Cardiac muscle cell (in vitro differentiated cells and primary cell): ENCODE measurements at regions not wholly inside any gene's neighbourhood (a gene's known extent, or its start where the extent isn't known, plus 50 kb on each side); places are given as distances from the start of the nearest gene placed in this dataset.

ENCODE experiments used
- DNase-seq, 2 donors: peaks; one replicate each; pipeline versions ENCODE4 v3.0.0 to v3.0.0-alpha.2; 2010 to 2017; ENCODE audit warnings: low read depth in 1 of 2, low spot score in 1 of 2
- H3K27ac ChIP-seq: fragments of 200-600 bp; sonication (generic); 2 replicates; pipeline ENCODE4 v1.5.1; 2016
- H3K27me3 ChIP-seq: fragments of 200-600 bp; sonication (generic); 2 replicates; pipeline ENCODE4 v1.6.0; 2016; ENCODE audit warnings: control low read depth
- H3K36me3 ChIP-seq: fragments of 200-600 bp; sonication (generic); 2 replicates; pipeline ENCODE4 v1.5.1; 2016; ENCODE audit warnings: control low read depth
- H3K4me1 ChIP-seq: fragments of 200-600 bp; sonication (generic); 2 replicates; pipeline ENCODE4 v1.8.1; 2017; ENCODE audit warnings: low read depth, mild to moderate bottlenecking, mixed run types
- H3K4me3 ChIP-seq: fragments of 200-600 bp; sonication (generic); 2 replicates; pipeline ENCODE4 v1.5.1; 2016; ENCODE audit warnings: mild to moderate bottlenecking
- H3K9me3 ChIP-seq: fragments of 200-600 bp; sonication (generic); 2 replicates; pipeline ENCODE4 v1.5.1; 2017; ENCODE audit warnings: low read depth, mild to moderate bottlenecking, control low read depth
- CTCF ChIP-seq: IDR thresholded peaks from 2 replicates; pipeline ENCODE4 v1.5.1; 2012; ENCODE audit warnings: low read depth, mild to moderate bottlenecking, low read length

DNA sequence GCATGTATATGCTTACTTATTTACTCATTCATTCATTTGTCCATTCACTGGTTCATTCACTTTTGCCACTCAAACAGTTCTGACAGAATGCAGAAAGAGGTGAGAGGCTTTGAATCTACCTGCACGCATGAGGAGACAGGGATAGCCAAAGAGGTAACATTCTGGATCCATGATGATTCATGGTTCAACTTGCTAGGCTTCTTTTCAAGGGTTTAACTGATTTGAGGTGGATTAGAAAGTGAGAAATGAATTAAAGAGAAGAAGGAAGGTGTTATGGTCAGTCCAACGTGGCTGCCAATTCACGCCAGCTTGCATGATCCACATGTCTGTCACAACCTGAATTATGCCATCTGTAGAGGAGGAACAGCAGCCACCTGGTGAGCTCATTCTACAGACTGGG lies 260.6 kb downstream of the ARRDC4 start:
- H3K27ac ChIP-seq: no peak overlapping the region
- no peak for TF ChIP-seq CTCF
- H3K4me3 ChIP-seq: no peak overlapping the region
- no peaks in the 10 kb centered on the region for H3K9me3 ChIP-seq
- no peaks in the 10 kb centered on the region for H3K27me3 ChIP-seq
- no peaks in the 10 kb centered on the region for H3K4me1 ChIP-seq
- H3K36me3 ChIP-seq: no peaks in the 10 kb centered on the region
- DNase-seq: no peak

DNA sequence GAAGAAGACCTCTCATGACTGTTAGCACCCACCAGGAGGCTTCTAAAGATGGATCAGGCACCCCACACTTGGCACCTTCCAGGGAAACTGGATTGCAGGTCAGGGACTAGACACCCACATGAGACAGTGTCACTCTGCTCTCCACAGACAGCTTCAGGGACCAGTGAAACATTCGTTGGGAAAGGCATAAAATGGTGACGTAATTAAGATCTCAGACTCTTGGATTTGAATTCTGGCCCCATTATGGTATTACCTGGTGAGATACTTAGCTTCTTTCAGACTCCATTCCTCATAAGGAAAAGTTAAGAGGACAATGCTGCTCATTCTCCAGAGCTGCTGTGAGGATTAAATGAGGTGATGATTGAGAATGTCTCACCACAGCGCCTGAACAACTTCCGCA lies 261.1 kb downstream of the ARRDC4 start:
- DNase-seq: no peak

GRCh38 chr15:98226149-98226548 lies 265.6 kb downstream of the ARRDC4 start:
- Histone ChIP-seq H3K4me1 (no peaks in the 10 kb centered on the region), H3K36me3 (no peaks in the 10 kb centered on the region), H3K27me3 (no peaks in the 10 kb centered on the region), H3K9me3 (no peaks in the 10 kb centered on the region), H3K27ac (no peak overlapping the region), H3K4me3 (no peak overlapping the region)
- no peak for DNase-seq
- TF ChIP-seq CTCF: no peak

More for the DNA sequence above, 261.1 kb downstream of the ARRDC4 start:
- no peak for TF ChIP-seq CTCF
- no peak overlapping the region for H3K4me3 ChIP-seq
- H3K9me3 ChIP-seq: no peaks in the 10 kb centered on the region
- H3K27me3 ChIP-seq: no peaks in the 10 kb centered on the region
- H3K27ac ChIP-seq: no peak overlapping the region
- H3K4me1 ChIP-seq: no peaks in the 10 kb centered on the region
- H3K36me3 ChIP-seq: no peaks in the 10 kb centered on the region

DNA sequence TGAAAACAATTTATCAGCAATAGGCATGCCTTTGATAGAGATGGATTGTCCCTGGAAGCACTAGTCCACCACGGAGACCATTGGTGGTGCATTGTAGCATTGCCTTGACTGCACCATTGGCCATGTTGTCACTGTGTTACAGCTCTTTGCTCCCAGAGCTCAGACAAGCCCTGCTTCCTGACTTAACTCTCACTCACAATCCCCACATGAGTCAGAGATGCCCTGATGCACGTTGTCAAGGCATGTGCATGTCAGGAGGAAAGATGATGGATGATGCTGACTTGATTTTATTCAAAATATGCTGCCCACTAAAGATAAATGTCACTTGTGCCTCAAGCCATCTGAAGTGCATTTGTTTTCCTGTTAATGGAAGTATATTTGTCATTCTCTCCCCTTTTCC lies 266.1 kb downstream of the ARRDC4 start:
- Histone ChIP-seq H3K4me3 (no peak overlapping the region), H3K4me1 (no peaks in the 10 kb centered on the region), H3K27ac (no peak overlapping the region), H3K36me3 (no peaks in the 10 kb centered on the region), H3K9me3 (no peaks in the 10 kb centered on the region), H3K27me3 (no peaks in the 10 kb centered on the region)
- no peak for DNase-seq
- TF ChIP-seq CTCF: no peak

DNA sequence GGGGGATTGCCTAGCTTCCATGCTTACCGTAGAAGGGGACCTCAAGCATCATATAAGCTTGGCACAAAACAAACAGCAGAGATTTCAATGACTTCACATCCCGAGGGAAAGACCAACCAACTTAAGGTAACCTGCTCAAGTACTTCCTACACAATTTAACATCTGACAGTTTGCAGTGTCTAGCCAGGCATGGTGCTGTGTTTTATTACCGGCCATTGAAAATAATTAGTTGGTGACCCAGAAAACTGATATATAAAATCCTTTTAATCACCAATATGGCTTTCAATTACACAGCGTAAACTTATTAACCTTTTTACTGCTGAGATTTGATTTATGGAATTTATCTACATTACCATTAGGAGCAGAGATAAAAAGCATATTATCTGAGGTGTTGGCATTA lies 268.3 kb downstream of the ARRDC4 start:
- TF ChIP-seq CTCF: no peak
- H3K4me1 ChIP-seq: no peaks in the 10 kb centered on the region
- no peak overlapping the region for H3K4me3 ChIP-seq
- H3K27me3 ChIP-seq: no peaks in the 10 kb centered on the region
- H3K9me3 ChIP-seq: no peaks in the 10 kb centered on the region
- no peak for DNase-seq
- no peaks in the 10 kb centered on the region for H3K36me3 ChIP-seq
- no peak overlapping the region for H3K27ac ChIP-seq

- H3K27me3 ChIP-seq: no peaks in the 10 kb centered on the region
- H3K4me1 ChIP-seq: no peaks in the 10 kb centered on the region
- H3K4me3 ChIP-seq: no peak overlapping the region
- no peak overlapping the region for H3K27ac ChIP-seq
- no peak for TF ChIP-seq CTCF
- no peak for DNase-seq
- H3K9me3 ChIP-seq: no peaks in the 10 kb centered on the region
- H3K36me3 ChIP-seq: no peaks in the 10 kb centered on the region
These were observed 270.5 kb downstream of the ARRDC4 start for GRCh38 chr15:98230975-98231374.
